Dedifferentiated amniotic fluid mesenchymal stem cell (primary cell): ENCODE measurements at regions not wholly inside any gene's neighbourhood (a gene's known extent, or its start where the extent isn't known, plus 50 kb on each side); places are given as distances from the start of the nearest gene placed in this dataset.

Source experiments
- DNase-seq: peaks from one replicate; pipeline ENCODE4 v3.0.0-alpha.2; 2016; ENCODE audit errors: extremely low spot score

GRCh38 chr4:32147446-32148085 lies 1427.4 kb downstream of the PCDH7 start:
- no peak for DNase-seq

- no peak for DNase-seq
Observed at GRCh38 chr4:32148111-32148666, 1428.0 kb downstream of the PCDH7 start.

- no peak for DNase-seq
Observed at GRCh38 chr4:32158961-32159360, 1438.8 kb downstream of the PCDH7 start.

DNA sequence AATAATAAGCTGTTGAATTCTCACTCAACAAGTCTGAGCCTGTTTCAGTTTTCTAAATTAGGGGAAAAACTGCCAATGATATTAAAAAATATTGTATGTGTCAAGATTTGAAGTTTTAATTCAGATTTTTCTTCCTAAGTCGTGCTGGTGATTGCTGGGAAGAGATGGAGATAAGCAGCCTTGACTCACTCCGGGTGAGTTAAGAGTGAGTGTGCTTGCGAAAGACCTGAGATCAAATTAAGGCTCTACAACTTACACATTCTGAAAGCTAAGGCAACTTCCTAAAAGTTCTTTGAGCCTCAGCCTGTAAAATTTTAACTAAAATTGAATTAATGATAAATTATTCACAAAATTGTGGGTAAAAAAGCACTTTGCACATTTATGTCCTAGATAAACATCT lies 1441.2 kb downstream of the PCDH7 start:
- peak; percentile 27 for DNase-seq

GRCh38 chr4:32163125-32163524 lies 1443.0 kb downstream of the PCDH7 start:
- no peak for DNase-seq

DNA sequence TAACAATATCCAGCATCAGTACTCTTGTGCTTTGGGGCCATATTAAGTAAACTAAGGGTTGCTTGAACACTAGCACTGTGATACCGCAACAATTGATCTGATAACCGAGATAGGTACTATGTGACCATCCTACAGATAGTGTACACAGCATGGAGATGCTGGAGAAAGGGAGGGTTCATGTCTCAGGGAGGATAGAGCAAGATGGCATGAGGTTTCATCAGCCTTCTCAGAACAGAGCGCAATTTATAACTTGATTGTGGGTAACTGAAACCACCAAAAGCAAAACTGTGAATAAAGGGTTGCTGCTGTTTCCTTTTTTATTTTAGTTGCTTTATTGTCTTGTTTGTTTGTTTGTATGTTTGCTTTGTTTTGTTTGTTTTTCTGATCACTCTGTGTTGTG lies 1449.7 kb downstream of the PCDH7 start:
- no peak for DNase-seq

DNA sequence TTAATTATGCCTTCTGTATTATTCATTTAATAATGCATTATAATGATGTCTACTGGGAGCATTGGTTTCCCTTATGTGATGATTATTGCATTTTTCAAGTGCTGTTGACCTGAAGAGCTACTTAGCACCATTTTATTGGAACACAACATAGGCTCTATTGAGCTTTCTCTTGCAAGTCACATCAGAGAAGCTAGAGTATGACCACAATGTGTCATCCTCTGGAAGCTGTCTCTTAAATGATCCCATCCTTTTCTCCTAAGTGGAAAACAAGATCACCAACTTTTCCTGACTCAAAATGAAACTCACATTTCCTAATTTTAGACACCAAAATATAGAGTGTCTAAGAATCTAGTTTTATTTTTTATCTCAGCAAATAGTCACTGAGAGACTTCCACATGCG lies 1451.9 kb downstream of the PCDH7 start:
- no peak for DNase-seq

- no peak for DNase-seq
Observed at GRCh38 chr4:32172761-32173160, 1452.6 kb downstream of the PCDH7 start.

- DNase-seq, result no peak
Observed at GRCh38 chr4:32180086-32180485, 1459.9 kb downstream of the PCDH7 start.

DNA sequence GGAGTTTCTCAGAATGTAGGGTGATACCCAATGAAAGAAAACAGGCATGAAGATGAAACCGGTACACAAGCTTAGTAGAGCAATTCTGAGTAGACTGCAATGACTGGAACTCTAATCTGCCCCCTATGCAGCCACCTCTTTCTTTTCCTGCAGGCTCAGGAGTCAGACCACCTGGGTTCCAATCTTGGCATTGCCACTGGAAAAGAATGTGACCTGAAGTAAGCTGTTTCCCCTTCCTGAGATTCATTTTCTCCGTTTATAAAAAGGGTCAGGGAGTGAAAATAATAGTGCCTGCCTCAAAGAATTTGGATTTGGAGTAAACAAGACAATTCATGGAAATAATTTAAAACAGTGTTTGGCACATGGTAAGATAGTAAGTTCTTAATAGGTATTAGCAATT lies 1464.0 kb downstream of the PCDH7 start:
- DNase-seq, result no peak

DNA sequence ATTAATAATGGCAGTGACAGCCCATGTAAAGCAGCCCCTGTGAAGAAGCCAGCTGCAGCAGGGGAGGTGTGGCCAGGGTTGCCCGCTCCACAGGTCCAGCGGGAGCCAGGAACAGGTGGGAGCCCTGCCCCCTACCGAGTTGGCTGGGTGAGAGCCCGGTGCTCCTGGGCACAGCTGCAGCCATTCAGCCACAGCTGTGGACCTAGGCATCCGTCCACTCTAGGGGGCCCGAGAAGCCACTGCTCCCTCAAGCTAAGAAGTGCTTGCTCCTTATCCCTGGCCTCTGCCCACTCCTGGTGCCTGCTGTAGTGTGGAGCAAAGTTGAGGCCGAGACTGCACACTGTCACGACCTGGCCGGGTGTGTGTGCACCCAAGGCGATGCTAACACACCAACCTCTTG lies 1469.0 kb downstream of the PCDH7 start:
- DNase-seq, result no peak

GRCh38 chr4:32189788-32190187 lies 1469.6 kb downstream of the PCDH7 start:
- DNase-seq, result no peak

- DNase-seq, result no peak
Observed at GRCh38 chr4:32191961-32192360, 1471.8 kb downstream of the PCDH7 start.

- no peak for DNase-seq
Observed at GRCh38 chr4:32192363-32192762, 1472.2 kb downstream of the PCDH7 start.

DNA sequence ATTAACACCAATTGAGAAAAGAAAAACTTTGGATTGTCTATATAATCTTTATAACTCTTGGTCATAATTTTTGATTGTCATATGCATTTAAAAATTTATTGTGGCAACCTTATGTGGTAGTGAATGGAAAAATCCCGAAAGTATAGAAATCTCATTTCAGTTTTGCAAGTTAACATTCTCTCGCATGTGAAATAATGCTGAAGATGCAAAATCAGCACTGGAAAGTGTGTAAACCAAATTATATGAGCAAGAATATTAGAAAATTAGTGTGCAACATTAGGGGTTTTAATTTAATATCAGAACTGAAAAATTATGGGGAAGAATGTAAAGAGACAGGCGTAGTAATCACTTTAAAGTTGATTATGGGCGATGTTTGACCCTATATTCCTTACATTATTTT lies 1472.8 kb downstream of the PCDH7 start:
- DNase-seq, result no peak

GRCh38 chr4:32196950-32197688 lies 1477.0 kb downstream of the PCDH7 start:
- no peak for DNase-seq

DNA sequence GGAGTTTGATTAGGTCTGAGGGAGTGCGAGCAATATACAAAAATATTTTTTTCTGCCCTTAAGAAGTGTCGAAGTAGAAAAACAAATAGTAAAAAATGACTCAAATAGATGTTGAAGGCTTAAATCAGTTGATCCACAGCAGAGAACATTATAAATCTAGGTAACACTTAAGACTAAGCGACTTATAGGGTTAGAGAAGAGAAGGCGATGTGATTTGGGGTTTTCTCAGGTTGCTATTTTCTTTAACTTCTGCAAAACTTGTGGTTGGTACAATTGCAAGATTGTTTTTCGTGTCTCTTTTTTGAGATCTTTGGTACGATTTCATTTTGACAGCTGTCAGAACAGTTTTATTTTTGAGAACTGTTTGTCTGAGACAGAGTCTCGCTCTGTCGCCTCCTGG lies 1479.5 kb downstream of the PCDH7 start:
- DNase-seq, result no peak

DNA sequence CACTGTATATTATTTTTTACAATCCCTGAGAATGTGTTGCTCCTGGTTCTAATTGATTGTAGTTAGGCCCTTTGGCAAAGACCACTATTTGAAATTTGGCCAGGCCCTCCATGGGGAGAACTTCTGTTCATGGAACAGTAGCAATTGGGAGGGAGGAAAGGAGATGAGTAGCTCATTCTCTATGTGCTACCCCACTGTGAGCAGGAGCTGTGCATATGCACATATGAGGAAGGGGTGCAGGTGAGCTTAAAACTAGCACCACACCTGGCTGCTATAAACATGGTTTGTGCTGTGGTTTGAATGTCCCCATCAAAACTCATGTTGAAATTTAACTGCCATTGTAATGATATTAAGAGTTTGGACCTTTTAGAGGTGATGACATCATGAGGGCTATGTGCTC lies 1483.2 kb downstream of the PCDH7 start:
- no peak for DNase-seq

- DNase-seq, result no peak
Observed at GRCh38 chr4:32206756-32207155, 1486.6 kb downstream of the PCDH7 start.

GRCh38 chr4:32207456-32207855 lies 1487.3 kb downstream of the PCDH7 start:
- DNase-seq, result no peak

DNA sequence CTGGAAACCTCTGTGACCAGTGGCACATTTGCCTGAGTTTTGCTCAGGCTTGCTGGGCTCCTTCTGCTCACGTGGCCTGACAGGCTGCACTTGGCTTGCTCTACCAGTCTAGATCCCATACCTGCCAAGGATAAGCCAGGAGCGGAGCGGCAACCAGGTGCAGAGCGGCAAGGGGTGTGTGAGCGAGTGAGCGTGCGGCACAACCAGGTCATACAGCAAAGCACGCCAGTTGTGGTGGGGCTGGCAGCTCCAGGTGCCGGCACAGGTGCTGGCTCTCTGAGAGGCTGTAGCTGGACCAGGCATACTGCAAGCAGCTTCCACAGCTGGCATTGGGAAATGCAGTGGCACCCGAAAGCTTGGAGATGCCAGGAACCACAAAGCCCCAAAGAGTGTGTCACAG lies 1495.1 kb downstream of the PCDH7 start:
- no peak for DNase-seq

GRCh38 chr4:32216502-32216901 lies 1496.3 kb downstream of the PCDH7 start:
- no peak for DNase-seq

DNA sequence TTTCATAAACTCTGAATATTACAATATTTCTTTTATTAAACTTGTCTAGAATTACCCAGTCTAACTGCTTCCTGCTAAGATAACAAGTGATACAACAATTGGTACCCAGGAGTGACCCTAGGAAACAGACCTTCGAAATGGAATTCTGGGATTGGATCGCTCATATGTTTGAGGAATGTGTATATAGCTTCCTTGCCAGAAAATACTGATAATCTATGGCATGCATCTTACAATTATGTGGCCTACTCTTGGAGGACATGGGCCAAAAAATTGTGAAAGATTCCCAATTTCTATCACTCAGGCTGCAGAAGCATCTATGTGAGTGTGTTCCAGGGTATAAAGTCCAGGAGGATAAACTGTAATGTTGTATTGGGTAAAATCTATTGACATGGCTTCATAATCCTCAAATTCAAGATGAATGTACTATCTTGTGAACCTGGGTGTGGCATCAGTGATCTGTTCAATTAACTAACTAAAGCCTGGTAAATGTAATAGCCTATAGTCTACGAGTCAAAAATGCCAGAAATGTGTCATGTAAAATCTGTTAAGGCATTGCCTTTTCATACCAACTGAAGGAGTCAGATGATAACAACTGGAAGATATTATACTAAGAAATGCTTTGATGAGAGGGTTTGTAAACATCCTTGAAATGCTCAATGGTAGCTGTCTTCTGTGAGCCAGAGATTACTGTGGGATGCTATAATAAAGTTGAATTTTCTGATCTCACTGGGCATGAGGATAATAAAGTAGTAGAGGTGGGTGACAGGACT lies 1499.3 kb downstream of the PCDH7 start:
- no peak for DNase-seq
